ENCODE measurements at regions not wholly inside any gene's neighbourhood (a gene's known extent, or its start where the extent isn't known, plus 50 kb on each side); places are given as distances from the start of the nearest gene placed in this dataset.

GRCh38 chr4:57591073-57591472 lies 480.9 kb upstream of the IGFBP7 start:
- no peak for TF ChIP-seq CTCF (IDR thresholded peaks at IDR 0.05; ENCODE audit: low read depth, low read length, poor library complexity, severe bottlenecking)
- TF ChIP-seq EZH2phosphoT487 (IDR thresholded peaks at IDR 0.05; ENCODE audit: borderline replicate concordance, low read length) = no peak

Data from DOHH2 (cell line).